ENCODE measurements at regions not wholly inside any gene's neighbourhood (a gene's known extent, or its start where the extent isn't known, plus 50 kb on each side); places are given as distances from the start of the nearest gene placed in this dataset.

GRCh38 chr3:28906561-28907310 is 374.1 kb upstream of the RBMS3 start:
- no peak for TF ChIP-seq POLR2A (IDR thresholded peaks at IDR 0.05)
- TF ChIP-seq POLR2AphosphoS5 (IDR thresholded peaks at IDR 0.05): no peak
